ENCODE measurements at regions not wholly inside any gene's neighbourhood (a gene's known extent, or its start where the extent isn't known, plus 50 kb on each side); places are given as distances from the start of the nearest gene placed in this dataset.

GRCh38 chr16:64165368-64165767 lies 956.5 kb downstream of the CDH11 start:
- H3K36me3 ChIP-seq (replicated peaks; ENCODE audit: insufficient read depth, low read length) = no peaks in the 10 kb centered on the region
- no peaks in the 10 kb centered on the region for H3K9me2 ChIP-seq (replicated peaks; ENCODE audit: insufficient read depth, low read length)
- H3K79me2 ChIP-seq (ENCODE audit: low read length) = no peaks in the 10 kb centered on the region
- peaks cover 9% of the 10 kb centered on the region; the same call in 1 of the 2 replicates for H3K4me1 ChIP-seq (ENCODE audit: low read length)
- no peaks in the 10 kb centered on the region for H3K27me3 ChIP-seq (replicated peaks; ENCODE audit: insufficient read depth, low read length)
- no peak overlapping the region for H3K4me3 ChIP-seq (ENCODE audit: low read length)
- DNase-seq = no peak
- no peaks in the 10 kb centered on the region for H3F3A ChIP-seq (ENCODE audit: insufficient read depth, low read length)
- H3K9ac ChIP-seq (ENCODE audit: low read length) = no peak overlapping the region
- no peaks in the 10 kb centered on the region for H3K9me3 ChIP-seq (replicated peaks; ENCODE audit: insufficient read depth, low read length)
- H4K20me1 ChIP-seq (ENCODE audit: insufficient read depth, low read length) = no peaks in the 10 kb centered on the region
- no peak overlapping the region for H3K27ac ChIP-seq (ENCODE audit: low read length)
- no peak for TF ChIP-seq EZH2 (optimal IDR thresholded peaks at IDR 0.05; ENCODE audit: low read depth, low read length)
- no peak for TF ChIP-seq EZH2phosphoT487 (IDR thresholded peaks at IDR 0.05; ENCODE audit: low read length)
- TF ChIP-seq CTCF (IDR thresholded peaks at IDR 0.05; ENCODE audit: low read length) = no peak
- no peak overlapping the region for H2AFZ ChIP-seq (ENCODE audit: low read length)
- no peak overlapping the region for H3K4me2 ChIP-seq (ENCODE audit: low read depth, low read length)

GRCh38 chr16:64162613-64163375 lies 959.1 kb downstream of the CDH11 start:
- no peaks in the 10 kb centered on the region for H3K27me3 ChIP-seq (replicated peaks; ENCODE audit: insufficient read depth, low read length)
- no peak overlapping the region for H3K27ac ChIP-seq (ENCODE audit: low read length)
- H3K9me3 ChIP-seq (replicated peaks; ENCODE audit: insufficient read depth, low read length) = no peaks in the 10 kb centered on the region
- DNase-seq = peak; percentile 64
- H3K36me3 ChIP-seq (replicated peaks; ENCODE audit: insufficient read depth, low read length) = no peaks in the 10 kb centered on the region
- H2AFZ ChIP-seq (ENCODE audit: low read length) = no peak overlapping the region
- TF ChIP-seq EZH2 (optimal IDR thresholded peaks at IDR 0.05; ENCODE audit: low read depth, low read length) (no peak), CTCF (IDR thresholded peaks at IDR 0.05; ENCODE audit: low read length) (no peak), EZH2phosphoT487 (IDR thresholded peaks at IDR 0.05; ENCODE audit: low read length) (no peak)
- no peaks in the 10 kb centered on the region for H3K9me2 ChIP-seq (replicated peaks; ENCODE audit: insufficient read depth, low read length)
- H3K4me2 ChIP-seq (ENCODE audit: low read depth, low read length) = peak overlapping the region; percentile 10; the same call in 1 of the 2 replicates
- no peaks in the 10 kb centered on the region for H3F3A ChIP-seq (ENCODE audit: insufficient read depth, low read length)
- H3K4me1 ChIP-seq (ENCODE audit: low read length) = peaks cover 9% of the 10 kb centered on the region; the same call in 1 of the 2 replicates
- no peaks in the 10 kb centered on the region for H4K20me1 ChIP-seq (ENCODE audit: insufficient read depth, low read length)
- H3K4me3 ChIP-seq (ENCODE audit: low read length) = no peak overlapping the region
- no peak overlapping the region for H3K9ac ChIP-seq (ENCODE audit: low read length)
- no peaks in the 10 kb centered on the region for H3K79me2 ChIP-seq (ENCODE audit: low read length)

- Histone ChIP-seq H3K4me2 (ENCODE audit: low read depth, low read length) (no peak overlapping the region), H3K4me1 (ENCODE audit: low read length) (0 out of 2 replicates have a peak, but pooled peaks cover 4% of the 10 kb centered on the region), H3K79me2 (ENCODE audit: low read length) (no peaks in the 10 kb centered on the region), H3K27me3 (replicated peaks; ENCODE audit: insufficient read depth, low read length) (no peaks in the 10 kb centered on the region), H3K27ac (ENCODE audit: low read length) (no peak overlapping the region), H2AFZ (ENCODE audit: low read length) (no peak overlapping the region), H3K36me3 (replicated peaks; ENCODE audit: insufficient read depth, low read length) (no peaks in the 10 kb centered on the region), H3K4me3 (ENCODE audit: low read length) (no peak overlapping the region), H3K9ac (ENCODE audit: low read length) (no peak overlapping the region), H3K9me3 (replicated peaks; ENCODE audit: insufficient read depth, low read length) (no peaks in the 10 kb centered on the region), H3K9me2 (replicated peaks; ENCODE audit: insufficient read depth, low read length) (no peaks in the 10 kb centered on the region), H4K20me1 (ENCODE audit: insufficient read depth, low read length) (no peaks in the 10 kb centered on the region), H3F3A (ENCODE audit: insufficient read depth, low read length) (no peaks in the 10 kb centered on the region)
- no peak for TF ChIP-seq CTCF (IDR thresholded peaks at IDR 0.05; ENCODE audit: low read length)
- TF ChIP-seq EZH2 (optimal IDR thresholded peaks at IDR 0.05; ENCODE audit: low read depth, low read length) = no peak
- no peak for TF ChIP-seq EZH2phosphoT487 (IDR thresholded peaks at IDR 0.05; ENCODE audit: low read length)
- DNase-seq = no peak
Observed at GRCh38 chr16:64159976-64160375, 961.9 kb downstream of the CDH11 start.
